Smooth muscle cell (in vitro differentiated cells): ENCODE measurements at regions not wholly inside any gene's neighbourhood (a gene's known extent, or its start where the extent isn't known, plus 50 kb on each side); places are given as distances from the start of the nearest gene placed in this dataset.

Source experiments
- DNase-seq: peaks from one replicate; lab custom pipeline; 2025; ENCODE audit not compliant: unreplicated experiment; lab: John Stamatoyannopoulos, UW
- H2AFZ ChIP-seq: fragments of 200-600 bp; sonication (generic); 2 replicates; pipeline ENCODE4 v1.6.0; 2016; ENCODE audit warnings: antibody characterized with exemption, low read depth, mild to moderate bottlenecking
- H3F3A ChIP-seq: fragments of 200-600 bp; sonication (generic); 2 replicates; pipeline ENCODE4 v1.6.0; 2017; ENCODE audit warnings: antibody characterized with exemption, low read depth
- H3K27ac ChIP-seq: fragments of 200-600 bp; sonication (generic); 2 replicates; pipeline ENCODE4 v1.5.1; 2016; ENCODE audit warnings: low read depth, mild to moderate bottlenecking
- H3K27me3 ChIP-seq: fragments of 200-600 bp; sonication (generic); 2 replicates; pipeline ENCODE4 v1.6.1; 2016; ENCODE audit warnings: low read depth, mild to moderate bottlenecking
- H3K36me3 ChIP-seq: fragments of 200-600 bp; sonication (generic); 2 replicates; pipeline ENCODE4 v1.5.1; 2016; ENCODE audit warnings: low read depth
- H3K4me1 ChIP-seq: fragments of 200-600 bp; sonication (generic); 2 replicates; pipeline ENCODE4 v1.5.1; 2016; ENCODE audit warnings: low read depth
- H3K4me2 ChIP-seq: fragments of 200-600 bp; sonication (generic); 2 replicates; pipeline ENCODE4 v1.6.0; 2016; ENCODE audit warnings: mild to moderate bottlenecking
- H3K4me3 ChIP-seq: fragments of 200-600 bp; sonication (generic); 2 replicates; pipeline ENCODE4 v1.5.1; 2016; ENCODE audit warnings: mild to moderate bottlenecking
- H3K79me2 ChIP-seq: fragments of 200-600 bp; sonication (generic); 2 replicates; pipeline ENCODE4 v1.6.0; 2016; ENCODE audit warnings: low read depth, mild to moderate bottlenecking
- H3K9ac ChIP-seq: fragments of 200-600 bp; sonication (generic); 2 replicates; pipeline ENCODE4 v1.6.0; 2016; ENCODE audit warnings: low read depth
- H3K9me3 ChIP-seq: fragments of 200-600 bp; sonication (generic); replicated peaks from 2 replicates; pipeline ENCODE4 v1.5.1; 2016; ENCODE audit warnings: low read depth
- H4K20me1 ChIP-seq: fragments of 200-600 bp; sonication (generic); 2 replicates; pipeline ENCODE4 v1.6.0; 2016; ENCODE audit warnings: low read depth
- WGBS: methylation state at CpG from one replicate; pipeline ENCODE4 v1.1.7; 2016; ENCODE audit warnings: low lambda C conversion rate; 5-methylcytosine and 5-hydroxymethylcytosine counted together
- TF ChIP-seq, protein P1 (sequence below): fragments of 200-600 bp; sonication (generic); IDR thresholded peaks from 2 replicates; pipeline ENCODE4 v1.5.1; 2017; ENCODE audit warnings: borderline replicate concordance, mild to moderate bottlenecking, antibody characterized with exemption; ENCODE audit not compliant: insufficient read depth, poor library complexity, severe bottlenecking

DNA sequence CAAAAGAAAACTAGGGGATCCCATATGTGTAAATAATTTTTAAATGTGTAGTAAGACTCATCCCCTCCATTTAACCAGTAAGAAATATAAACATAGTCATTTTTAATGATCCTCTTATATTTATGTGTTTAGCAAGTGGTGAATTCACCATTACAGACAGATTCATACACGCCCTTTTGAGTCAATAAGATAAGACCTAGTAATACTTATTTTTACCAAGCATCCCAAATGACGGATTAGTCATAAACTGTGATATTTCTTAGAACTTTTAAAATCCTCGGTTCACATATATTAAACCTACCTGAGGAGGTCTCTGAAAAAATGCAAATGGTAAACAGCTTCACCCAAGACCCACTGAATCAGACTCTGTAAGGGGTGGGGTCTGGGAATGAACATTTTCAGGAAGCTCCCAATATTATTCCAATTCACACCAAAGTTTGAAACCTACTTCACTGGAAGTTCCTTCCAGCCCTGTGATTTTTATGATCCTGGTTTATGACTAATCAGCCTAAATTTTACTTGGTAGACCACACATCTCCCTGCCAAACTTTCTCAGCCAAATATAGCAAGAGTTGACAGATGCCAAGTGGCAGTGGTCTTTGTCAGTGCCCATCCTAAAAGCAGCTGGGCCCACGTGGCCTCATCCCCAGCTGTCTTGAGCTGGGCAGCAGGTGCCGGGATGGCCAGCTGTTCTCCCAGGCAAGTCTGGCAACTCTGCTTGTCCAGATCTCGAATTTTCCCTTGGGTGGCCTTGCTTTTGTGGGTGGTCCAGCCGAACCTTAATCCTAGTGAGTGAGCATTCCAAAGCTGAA, 559.0 kb upstream of the RGMB start:
- Histone ChIP-seq H3K4me1 (peaks cover 4% of the 10 kb centered on the region), H2AFZ (no peak overlapping the region), H3F3A (no peaks in the 10 kb centered on the region), H3K27me3 (no peaks in the 10 kb centered on the region), H3K27ac (no peak overlapping the region), H3K36me3 (no peaks in the 10 kb centered on the region), H3K4me2 (no peak overlapping the region), H3K9me3 (no peaks in the 10 kb centered on the region), H3K9ac (no peak overlapping the region), H4K20me1 (no peaks in the 10 kb centered on the region), H3K79me2 (no peaks in the 10 kb centered on the region), H3K4me3 (no peak overlapping the region)
- TF ChIP-seq, protein P1, sequence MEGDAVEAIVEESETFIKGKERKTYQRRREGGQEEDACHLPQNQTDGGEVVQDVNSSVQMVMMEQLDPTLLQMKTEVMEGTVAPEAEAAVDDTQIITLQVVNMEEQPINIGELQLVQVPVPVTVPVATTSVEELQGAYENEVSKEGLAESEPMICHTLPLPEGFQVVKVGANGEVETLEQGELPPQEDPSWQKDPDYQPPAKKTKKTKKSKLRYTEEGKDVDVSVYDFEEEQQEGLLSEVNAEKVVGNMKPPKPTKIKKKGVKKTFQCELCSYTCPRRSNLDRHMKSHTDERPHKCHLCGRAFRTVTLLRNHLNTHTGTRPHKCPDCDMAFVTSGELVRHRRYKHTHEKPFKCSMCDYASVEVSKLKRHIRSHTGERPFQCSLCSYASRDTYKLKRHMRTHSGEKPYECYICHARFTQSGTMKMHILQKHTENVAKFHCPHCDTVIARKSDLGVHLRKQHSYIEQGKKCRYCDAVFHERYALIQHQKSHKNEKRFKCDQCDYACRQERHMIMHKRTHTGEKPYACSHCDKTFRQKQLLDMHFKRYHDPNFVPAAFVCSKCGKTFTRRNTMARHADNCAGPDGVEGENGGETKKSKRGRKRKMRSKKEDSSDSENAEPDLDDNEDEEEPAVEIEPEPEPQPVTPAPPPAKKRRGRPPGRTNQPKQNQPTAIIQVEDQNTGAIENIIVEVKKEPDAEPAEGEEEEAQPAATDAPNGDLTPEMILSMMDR: no peak
- no peak for DNase-seq
- 86% methylated on average over 7 of the region's 7 CpGs for WGBS

GRCh38 chr5:98217138-98217537, 556.3 kb upstream of the RGMB start:
- DNase-seq: no peak
- Histone ChIP-seq H2AFZ (peak overlapping the region; percentile 24), H4K20me1 (no peaks in the 10 kb centered on the region), H3K36me3 (no peaks in the 10 kb centered on the region), H3K4me3 (no peak overlapping the region), H3K27ac (no peak overlapping the region), H3K27me3 (no peaks in the 10 kb centered on the region), H3K9ac (no peak overlapping the region), H3K9me3 (no peaks in the 10 kb centered on the region), H3K79me2 (no peaks in the 10 kb centered on the region), H3K4me1 (peaks cover 4% of the 10 kb centered on the region), H3K4me2 (no peak overlapping the region), H3F3A (no peaks in the 10 kb centered on the region)
- TF ChIP-seq, protein P1: no peak
- WGBS: 61% methylated on average over 1 of the region's 1 CpG

GRCh38 chr5:98218838-98219237, 554.6 kb upstream of the RGMB start:
- 83% methylated on average over 2 of the region's 2 CpGs for WGBS
- peaks cover 4% of the 10 kb centered on the region for H3K4me1 ChIP-seq
- H3K9me3 ChIP-seq: no peaks in the 10 kb centered on the region
- H3K36me3 ChIP-seq: no peaks in the 10 kb centered on the region
- H4K20me1 ChIP-seq: no peaks in the 10 kb centered on the region
- H3K4me3 ChIP-seq: no peak overlapping the region
- H3K27me3 ChIP-seq: no peaks in the 10 kb centered on the region
- no peak overlapping the region for H3K27ac ChIP-seq
- TF ChIP-seq, protein P1: no peak
- no peak overlapping the region for H2AFZ ChIP-seq
- H3F3A ChIP-seq: no peaks in the 10 kb centered on the region
- no peak overlapping the region for H3K4me2 ChIP-seq
- H3K79me2 ChIP-seq: no peaks in the 10 kb centered on the region
- DNase-seq: no peak
- no peak overlapping the region for H3K9ac ChIP-seq

DNA sequence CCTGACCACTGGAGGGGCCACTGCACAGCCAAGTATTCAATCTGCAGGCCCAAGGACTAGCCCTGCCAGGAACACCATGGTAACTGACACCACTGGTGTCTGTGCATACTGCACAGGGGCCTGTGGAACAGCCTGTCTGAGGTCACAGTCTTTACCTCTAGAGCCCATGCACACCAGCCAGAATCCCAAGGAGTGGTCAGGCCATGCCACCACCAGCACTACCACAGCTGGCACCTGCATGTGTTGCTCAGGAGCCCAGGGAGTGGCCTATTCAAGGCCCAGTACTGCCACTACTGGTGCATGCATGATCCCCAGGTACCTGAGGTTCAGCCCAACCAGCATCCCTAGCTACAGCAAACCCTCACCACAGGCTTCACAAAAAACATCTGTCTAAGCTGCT, 546.0 kb upstream of the RGMB start:
- no peak overlapping the region for H3K27ac ChIP-seq
- no peaks in the 10 kb centered on the region for H3K4me1 ChIP-seq
- H3K9ac ChIP-seq: no peak overlapping the region
- no peaks in the 10 kb centered on the region for H3F3A ChIP-seq
- TF ChIP-seq, protein P1: no peak
- peaks cover 4% of the 10 kb centered on the region for H3K9me3 ChIP-seq
- no peak for DNase-seq
- no peaks in the 10 kb centered on the region for H3K79me2 ChIP-seq
- no peaks in the 10 kb centered on the region for H4K20me1 ChIP-seq
- no peak overlapping the region for H3K4me2 ChIP-seq
- H3K4me3 ChIP-seq: no peak overlapping the region
- H3K36me3 ChIP-seq: no peaks in the 10 kb centered on the region
- H3K27me3 ChIP-seq: no peaks in the 10 kb centered on the region
- H2AFZ ChIP-seq: no peak overlapping the region
